Fibroblast of skin of left quadriceps (primary cell): ENCODE measurements at regions not wholly inside any gene's neighbourhood (a gene's known extent, or its start where the extent isn't known, plus 50 kb on each side); places are given as distances from the start of the nearest gene placed in this dataset.
A peak's percentile ranks its signal among the peaks of the same experiment; 100 is the strongest.

Experiments used
- DNase-seq, 2 experiments: peaks; one replicate each; pipeline ENCODE4 v3.0.0-alpha.2; 2013; ENCODE audit warnings: low read depth in 2 of 2

DNA sequence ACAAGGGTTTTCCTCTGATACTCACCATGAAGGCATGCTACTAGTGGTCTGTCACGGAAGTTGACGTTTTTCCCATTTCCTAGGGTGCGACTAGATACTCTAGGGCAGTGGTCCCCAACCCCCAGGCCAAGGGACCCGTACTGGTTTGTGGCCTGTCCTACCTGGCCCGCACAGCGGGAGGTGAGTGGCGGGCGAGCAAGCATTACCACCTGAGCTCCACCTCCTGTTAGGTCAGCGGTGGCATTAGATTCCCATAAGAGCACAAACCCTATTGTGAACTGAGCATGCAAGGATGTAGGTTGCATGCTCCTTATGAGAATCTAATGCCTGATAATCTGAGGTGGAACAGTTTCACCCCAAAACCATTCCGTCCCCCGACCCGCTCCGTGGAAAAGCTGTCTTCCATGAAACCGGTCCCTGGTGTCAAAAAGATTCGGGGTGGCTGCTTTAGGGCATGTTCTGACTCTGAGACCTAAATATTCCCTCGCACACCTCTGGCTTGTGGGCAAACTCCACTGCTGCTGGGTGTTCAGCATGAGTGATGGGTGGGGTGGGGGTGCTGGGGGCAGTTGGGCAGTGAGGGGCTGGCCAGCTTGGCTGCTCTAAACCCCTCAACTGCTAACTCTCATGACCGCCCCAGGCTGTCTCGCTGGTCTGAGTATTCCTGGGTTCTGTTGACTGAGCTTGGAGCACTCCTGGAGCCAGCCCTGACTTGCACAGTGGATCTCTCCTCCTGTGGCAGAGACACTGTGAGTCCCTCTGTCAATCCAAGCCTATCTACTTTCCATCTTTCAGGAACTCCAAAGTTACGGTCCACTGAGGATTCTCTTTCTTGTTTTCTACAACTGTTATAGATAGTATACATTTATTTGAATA, 78.3 kb upstream of the NEK6 start:
- no peak for DNase-seq

DNA sequence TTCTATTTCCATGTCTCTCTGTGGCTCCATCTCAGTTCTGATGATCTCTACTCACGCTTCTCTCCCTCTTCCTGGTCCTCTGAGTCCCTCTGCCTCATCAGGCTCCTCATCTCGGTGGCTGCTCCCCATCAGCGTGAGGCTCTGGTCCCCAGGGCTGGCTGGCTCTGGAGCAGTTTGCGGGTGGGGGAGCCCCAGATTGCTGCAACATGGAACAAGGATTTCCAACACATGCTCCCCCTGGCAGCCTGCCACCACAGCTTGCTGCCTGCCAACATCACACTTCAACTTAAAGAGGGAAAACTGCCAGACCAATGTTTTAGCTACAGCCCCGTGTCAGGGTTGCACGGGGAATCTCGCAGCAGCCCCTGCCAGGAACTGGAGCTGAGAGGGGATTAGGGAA, 77.2 kb upstream of the NEK6 start:
- peak; percentile 53 to 55 for DNase-seq

DNA sequence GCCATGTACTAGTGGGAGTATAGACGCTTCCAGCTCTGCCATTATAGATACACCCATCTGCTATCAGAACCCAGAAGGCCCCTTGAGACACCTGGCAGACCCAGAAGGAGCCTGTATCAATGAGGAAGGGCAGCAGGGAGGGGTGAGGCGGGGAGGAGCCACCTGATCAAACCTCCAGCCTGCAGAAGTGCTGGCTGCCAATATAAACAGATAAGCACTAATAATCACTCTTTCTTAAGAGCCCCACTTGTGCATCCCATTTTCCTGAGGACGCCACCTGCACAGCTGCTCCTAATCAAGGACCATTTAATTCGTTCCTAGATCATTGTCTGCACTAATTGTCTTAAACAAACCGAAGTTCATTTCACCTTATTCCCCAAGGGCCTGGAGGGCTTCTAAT, 75.0 kb upstream of the NEK6 start:
- no peak for DNase-seq

DNA sequence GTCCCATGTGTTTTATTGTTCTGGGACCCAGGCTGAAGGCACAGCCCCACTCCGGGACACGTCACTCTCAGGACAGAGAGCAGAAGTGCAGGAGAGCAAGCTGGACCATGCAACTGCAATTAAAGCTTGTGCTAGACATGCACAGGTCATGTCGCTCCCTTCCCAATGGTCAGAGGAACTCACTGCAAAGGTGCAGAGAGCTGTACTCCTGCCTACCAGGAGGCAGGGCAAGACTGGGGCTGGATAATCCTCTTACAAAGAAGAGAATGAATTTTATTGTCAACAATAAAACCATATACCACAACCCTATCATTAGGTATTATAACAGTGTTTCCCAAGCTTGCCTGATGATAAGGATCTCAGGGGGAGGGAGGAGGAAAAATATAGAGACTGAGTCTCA, 74.0 kb upstream of the NEK6 start:
- DNase-seq, result no peak

DNA sequence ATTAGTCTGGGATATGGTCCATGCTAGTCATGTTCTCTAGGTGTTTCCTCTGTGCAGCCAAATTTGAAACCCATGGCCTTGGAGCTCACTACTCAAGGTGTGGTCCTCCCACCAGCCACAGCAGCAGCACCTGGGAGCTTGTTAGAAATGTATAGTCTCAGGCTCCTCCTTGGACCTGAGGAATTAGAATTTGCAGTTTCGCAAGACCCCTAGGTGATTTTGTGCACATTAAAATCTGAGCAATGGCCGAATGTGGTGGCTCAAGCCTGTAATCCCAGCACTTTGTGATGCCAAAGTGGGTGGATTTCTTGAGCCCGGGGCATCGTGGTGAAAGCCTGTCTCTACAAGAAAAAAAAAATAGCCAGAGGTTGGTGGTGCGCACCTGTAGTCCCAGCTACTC, 72.3 kb upstream of the NEK6 start:
- no peak for DNase-seq

DNA sequence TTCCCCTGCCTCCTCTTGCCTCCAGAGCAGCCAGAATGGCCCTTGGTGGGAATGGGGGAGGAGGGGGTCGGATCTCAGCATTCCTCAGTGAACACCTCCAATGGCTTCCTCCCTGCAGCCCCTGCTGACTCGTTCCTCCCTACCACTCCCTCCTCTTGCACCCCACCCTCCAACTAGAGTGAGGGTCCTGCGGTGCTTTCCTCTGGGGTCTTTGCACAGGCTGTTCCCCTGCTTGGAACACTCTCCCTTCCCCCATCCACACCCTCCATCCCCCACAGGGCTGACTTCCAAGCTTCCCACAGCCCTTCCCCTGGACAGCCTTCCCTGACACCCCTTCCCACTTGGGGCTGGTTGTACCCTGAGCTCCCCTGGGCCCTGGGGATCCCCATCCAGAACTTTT, 70.4 kb upstream of the NEK6 start:
- DNase-seq, result no peak

DNA sequence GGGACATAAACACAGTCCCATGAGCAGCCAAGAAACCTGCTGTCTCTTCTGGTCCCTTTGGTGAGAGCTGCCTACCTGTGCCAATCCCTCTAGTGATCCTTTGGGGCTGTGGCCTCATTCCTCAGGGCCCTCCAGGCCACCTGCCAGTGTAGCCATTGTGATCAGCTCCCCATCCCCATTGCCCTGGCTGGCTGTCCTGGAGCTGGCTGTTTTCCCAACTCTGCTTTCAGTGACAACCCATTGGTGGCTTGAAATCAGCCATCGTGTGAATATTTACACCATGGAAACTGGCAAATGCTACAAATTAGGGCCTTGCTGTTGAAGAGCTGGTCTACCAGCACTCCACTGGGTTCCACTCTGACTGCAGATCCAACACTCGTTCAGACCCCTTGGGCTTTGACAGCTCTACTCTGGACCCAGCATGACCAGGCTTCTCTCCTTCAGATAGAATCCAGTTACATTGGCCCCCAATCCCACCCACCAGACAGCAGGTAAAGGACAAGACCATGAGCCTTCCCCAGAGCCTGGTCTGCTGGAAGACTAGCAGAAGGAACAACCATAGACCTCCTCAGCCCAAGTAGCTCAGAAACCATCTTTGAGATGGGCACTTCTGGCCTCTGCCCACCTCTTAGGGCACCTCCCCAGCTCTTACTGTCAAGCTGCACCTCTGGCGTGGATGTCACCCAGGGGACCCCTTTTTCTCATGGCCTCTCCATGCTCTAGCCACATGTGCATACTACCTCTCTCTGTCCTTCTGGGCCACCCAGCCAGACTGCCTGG, 69.2 kb upstream of the NEK6 start:
- DNase-seq, result no peak

DNA sequence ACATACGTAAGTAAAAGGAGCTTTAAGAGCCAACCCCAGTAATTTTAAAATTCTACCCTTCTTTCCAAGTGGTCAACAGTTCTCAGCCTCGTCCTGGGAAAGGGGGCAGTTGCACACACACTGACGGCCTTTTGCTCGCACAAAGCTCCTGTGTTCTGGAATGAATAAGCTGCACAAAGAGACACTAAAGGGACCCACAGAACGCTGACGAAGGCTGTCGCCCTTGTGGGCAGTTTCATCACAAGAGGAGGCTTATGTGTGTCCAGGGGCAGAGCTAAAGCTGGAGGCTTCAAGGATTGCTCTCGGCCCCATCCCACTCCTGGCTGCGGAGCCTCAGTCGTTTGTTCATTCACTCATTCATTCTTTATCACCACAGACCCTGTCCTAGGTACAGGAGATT, 67.0 kb upstream of the NEK6 start:
- no peak for DNase-seq

DNA sequence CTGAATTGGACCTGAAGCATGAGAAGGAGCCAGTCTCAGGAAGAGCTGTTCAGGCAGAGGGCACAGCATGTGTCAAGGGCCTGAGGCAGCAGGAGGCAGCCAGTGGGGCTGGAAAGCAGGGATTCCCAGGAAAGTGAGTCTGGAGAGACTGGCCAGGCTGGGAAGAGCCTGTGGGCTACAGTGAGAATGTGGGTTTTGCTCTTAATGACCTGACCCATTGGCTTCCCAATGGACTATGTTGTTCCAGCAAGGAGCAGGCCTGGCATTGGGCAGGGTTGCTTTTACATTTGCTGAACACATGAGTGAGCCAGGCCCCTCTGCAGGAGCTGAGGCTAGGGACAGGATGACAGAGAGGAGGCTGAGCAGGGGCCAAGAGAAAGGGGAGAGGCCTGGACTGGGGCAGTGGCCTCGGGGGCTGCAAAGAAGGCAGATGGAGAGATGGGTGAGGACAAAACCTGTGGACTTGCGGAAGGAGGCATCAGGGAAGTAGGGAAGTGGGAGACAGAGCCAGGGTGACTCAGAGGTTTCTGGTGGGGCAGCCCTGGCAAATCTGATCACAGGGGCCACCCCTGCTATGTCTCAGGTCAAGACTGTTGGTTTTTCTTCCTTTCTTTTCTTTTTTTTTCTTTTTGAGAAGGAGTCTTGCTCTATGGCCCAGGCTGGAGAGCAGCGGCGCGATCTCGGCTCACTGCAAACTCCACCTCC, 65.9 kb upstream of the NEK6 start:
- DNase-seq, result no peak

DNA sequence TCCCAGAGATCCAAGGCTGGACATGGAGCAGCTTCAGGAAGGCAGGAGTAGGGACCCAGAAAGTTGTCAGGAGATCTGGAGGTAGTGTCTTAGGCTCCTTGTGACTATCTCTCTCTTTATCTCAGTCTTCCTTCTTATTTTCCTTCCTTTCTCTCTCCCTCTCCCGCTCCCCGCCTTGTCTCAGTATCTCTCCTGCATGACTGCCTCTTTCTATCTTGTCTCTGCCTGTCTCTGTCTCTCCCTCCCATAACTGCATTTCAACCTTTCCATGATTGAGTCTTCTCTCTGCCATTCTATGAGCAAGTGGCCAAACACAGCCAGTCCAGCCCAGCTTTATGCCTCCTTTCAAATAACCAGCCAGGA, 61.0 kb upstream of the NEK6 start:
- DNase-seq, result no peak

DNA sequence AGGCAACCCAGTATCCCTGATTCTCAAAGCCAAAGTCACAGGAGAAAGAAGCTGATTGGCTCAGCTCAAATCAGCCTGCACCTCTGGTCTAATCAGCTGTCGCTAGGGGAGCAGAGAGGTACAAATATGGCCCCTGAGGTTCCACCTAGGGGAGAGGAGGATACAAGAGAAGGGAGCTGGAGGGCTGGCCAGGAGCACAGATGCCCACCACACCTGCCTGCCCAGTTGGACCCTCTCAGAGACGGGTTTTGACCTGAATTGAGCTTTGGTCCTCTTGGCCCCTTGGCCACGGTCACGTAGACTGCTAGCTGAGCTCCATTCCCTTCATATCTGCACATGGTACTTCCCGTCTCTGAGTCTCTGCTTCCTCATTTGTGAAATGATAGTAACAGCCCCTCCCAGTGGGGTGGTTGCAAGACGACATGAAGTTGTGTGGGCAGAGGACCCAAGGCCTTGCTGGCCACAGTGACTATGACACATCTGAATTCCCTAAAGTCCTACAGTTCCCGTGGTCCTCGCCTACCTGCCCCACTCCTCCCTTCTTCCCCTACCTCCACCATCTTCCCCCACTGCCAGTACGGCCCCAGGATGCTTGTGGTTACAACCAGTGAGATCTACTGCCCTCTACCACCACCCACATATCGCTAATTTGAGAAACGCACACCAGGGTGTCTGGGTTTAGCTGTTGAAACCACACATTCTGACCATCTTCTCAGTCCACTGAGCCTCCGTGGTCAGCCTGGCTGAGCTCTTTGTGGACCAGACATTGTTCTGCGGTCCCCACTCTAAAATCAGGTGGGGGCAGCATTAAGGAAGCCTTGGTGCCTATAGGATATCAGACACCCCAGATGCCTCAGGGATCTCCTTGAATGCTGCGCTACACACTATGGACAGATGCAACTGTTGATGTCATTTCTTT, 60.3 kb upstream of the NEK6 start:
- no peak for DNase-seq

DNA sequence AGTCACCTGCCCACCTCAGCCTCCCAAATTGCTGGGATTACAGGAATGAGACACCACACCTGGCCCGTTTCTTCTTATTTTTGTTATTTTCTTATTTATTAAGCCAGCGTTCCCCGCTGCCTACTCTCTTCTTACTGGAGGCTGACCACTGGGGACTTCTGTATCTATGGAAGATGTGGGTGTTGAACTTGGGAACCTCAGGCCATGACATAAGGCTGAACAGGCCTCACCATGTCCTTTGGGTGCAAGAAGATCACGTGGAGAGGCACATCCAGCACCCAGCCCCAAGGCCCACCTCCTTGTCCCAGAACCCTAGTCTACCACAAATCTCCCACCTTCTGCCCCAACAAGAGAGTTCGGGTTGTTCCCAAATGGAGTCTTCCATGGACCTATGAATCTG, 59.4 kb upstream of the NEK6 start:
- DNase-seq, result no peak

DNA sequence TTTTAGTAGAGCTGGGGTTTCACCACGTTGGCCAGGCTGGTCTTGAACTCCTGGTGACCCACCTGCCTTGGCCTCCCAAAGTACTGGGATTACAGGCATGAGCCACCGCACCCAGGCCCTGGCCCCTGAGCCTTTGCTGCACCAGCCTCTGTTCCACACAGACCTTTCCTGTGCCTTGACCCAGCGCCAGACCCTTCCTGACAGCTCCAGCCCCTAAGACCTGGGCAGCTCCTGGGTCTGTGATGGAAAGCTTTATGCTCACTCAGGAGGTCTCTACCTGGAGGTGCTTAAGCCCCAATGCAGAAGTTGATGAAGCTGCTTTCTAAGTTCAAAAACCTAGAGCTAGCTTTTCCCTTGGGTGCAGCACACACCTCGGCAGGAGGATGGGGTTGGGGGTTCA, 58.8 kb upstream of the NEK6 start:
- no peak for DNase-seq

DNA sequence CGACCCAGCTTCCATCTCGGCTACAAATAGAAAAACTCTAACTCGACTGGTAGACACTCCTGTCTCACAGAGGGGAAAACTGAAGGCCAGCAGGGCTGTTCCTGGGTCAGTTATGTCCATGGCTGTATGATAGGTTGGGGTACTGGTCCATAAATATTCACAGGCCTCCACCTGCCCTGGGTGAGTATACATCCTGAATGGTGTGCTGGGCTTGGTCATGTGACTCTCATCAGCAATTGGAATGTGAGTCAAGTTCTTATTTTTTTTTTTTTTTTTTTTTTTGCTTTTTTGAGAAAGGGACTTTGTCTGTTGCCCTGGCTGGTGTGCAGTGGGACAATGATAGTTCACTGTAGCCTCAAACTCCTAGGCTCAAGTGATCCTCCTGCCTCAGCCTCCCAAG, 58.3 kb upstream of the NEK6 start:
- no peak for DNase-seq

DNA sequence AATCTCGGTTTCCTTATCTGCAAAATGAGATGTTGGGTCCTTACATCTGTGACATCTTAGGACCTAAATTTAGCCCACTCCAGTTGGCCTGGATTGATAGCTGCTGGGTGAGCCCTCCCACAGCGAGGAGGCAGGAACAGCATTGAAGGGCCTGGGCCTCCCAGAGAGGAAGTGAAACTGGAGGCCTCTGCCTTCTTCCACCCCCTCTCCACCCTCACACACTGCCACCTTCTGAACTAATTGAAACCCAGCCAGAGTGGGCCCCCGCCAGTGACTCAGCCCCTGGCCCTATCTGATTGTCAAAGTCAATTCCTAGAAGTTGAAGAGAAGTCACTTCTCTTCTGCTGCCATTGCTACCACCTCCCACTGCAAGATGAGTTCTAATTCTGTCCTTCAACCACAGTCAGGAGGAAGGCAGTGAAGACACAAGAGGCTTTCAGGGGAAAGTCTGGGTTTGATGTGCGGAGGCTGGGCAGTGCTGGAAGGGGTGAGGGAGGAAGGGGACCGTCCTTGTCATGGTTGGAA, 55.2 kb upstream of the NEK6 start:
- no peak for DNase-seq

DNA sequence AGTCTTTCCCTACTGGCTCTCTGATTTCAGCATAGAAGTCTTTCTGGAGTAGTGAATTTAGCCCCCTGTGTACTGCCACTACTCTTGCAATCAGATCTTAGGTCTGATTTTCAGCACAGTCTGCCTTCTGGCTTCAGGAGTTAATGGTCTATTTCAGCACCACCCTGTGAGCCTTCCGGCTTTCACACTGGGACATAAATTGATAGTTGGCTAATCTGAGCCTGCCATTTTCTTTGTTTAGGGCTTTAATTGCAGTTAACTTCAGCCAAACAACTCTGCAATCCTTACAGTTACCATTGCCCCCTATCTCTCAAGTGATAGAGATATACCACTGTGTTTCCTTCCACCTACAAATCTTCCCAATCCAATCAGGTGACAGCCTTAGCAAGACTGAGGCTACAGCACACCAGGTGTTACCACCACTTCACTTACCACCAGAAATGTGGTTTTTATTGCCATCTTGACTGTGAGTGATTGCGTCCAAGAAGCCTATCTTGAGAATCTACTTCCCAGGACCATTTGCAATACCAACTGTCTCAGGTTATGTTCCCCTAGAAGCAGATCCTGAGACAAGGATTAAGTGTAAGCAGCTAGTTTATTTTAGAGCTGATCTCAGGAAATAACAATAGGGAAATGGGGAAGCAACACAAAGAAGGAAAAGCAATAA, 51.9 kb upstream of the NEK6 start:
- no peak for DNase-seq

DNA sequence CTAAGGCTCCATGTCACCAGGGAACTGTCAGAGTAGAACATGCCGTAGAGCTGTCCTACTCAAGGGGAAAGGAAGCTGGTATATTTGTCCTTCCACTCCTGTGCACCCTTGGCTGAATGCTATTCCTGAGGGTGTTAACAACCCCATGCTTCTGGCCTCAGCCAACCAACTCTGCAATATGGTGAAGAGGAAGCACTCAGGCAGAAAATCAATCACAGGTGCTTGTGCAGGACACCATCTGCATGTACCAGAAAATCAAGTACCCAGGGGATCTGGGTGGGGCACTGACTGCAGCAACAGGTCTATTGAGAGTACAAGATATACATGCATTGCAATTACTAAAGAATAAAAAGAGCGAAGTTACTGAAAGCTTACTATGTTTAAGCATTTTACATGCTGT, 51.4 kb upstream of the NEK6 start:
- DNase-seq, result no peak
